ENCODE measurements at regions not wholly inside any gene's neighbourhood (a gene's known extent, or its start where the extent isn't known, plus 50 kb on each side); places are given as distances from the start of the nearest gene placed in this dataset.

- no peak for TF ChIP-seq CTCF (IDR thresholded peaks at IDR 0.05)
- TF ChIP-seq POLR2A (IDR thresholded peaks at IDR 0.05) = no peak
Measured at GRCh38 chr2:126748188-126748760, 92.3 kb downstream of the GYPC start.

Measured in adrenal gland (tissue), 5 donors.